ENCODE measurements at regions not wholly inside any gene's neighbourhood (a gene's known extent, or its start where the extent isn't known, plus 50 kb on each side); places are given as distances from the start of the nearest gene placed in this dataset.

- TF ChIP-seq CTBP1 (IDR thresholded peaks at IDR 0.05; ENCODE audit: borderline replicate concordance) (no peak), ARNT (IDR thresholded peaks at IDR 0.05) (no peak), FOXM1 (IDR thresholded peaks at IDR 0.05; ENCODE audit: borderline replicate concordance) (no peak), TARDBP (IDR thresholded peaks at IDR 0.05) (no peak), BHLHE40 (IDR thresholded peaks at IDR 0.05; ENCODE audit: borderline replicate concordance) (no peak), HDGF (IDR thresholded peaks at IDR 0.05; ENCODE audit: borderline replicate concordance) (no peak), ZNF384 (IDR thresholded peaks at IDR 0.05) (no peak), SP1 (IDR thresholded peaks at IDR 0.05) (no peak), FOXK2 (IDR thresholded peaks at IDR 0.05) (no peak), L3MBTL2 (conservative IDR thresholded peaks at IDR 0.05) (no peak), NFRKB (IDR thresholded peaks at IDR 0.05) (no peak), SUZ12 (IDR thresholded peaks at IDR 0.05) (no peak), ELF4 (IDR thresholded peaks at IDR 0.05) (no peak)
- TF ChIP-seq, protein P1, sequence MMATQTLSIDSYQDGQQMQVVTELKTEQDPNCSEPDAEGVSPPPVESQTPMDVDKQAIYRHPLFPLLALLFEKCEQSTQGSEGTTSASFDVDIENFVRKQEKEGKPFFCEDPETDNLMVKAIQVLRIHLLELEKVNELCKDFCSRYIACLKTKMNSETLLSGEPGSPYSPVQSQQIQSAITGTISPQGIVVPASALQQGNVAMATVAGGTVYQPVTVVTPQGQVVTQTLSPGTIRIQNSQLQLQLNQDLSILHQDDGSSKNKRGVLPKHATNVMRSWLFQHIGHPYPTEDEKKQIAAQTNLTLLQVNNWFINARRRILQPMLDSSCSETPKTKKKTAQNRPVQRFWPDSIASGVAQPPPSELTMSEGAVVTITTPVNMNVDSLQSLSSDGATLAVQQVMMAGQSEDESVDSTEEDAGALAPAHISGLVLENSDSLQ (IDR thresholded peaks at IDR 0.05): no peak
These were observed 121.9 kb downstream of the NSUN3 start for GRCh38 chr3:94184781-94185180.
